ENCODE measurements at regions not wholly inside any gene's neighbourhood (a gene's known extent, or its start where the extent isn't known, plus 50 kb on each side); places are given as distances from the start of the nearest gene placed in this dataset.

GRCh38 chr20:52668626-52669025 is 303.5 kb upstream of the TSHZ2 start:
- H3K27ac ChIP-seq: no peak overlapping the region
- no peaks in the 10 kb centered on the region for H3K36me3 ChIP-seq
- H3K27me3 ChIP-seq: no peaks in the 10 kb centered on the region
- TF ChIP-seq CTCF (IDR thresholded peaks at IDR 0.05): no peak
- no peak overlapping the region for H3K4me3 ChIP-seq
- intact Hi-C loops (cut with DNase I; ENCODE audit: low total_unique reads): no loop called here
- DNase-seq: no peak
- H3K4me1 ChIP-seq: no peaks in the 10 kb centered on the region
- no peaks in the 10 kb centered on the region for H3K9me3 ChIP-seq

- intact Hi-C loops (cut with DNase I; ENCODE audit: low total_unique reads): no loop called here
- Histone ChIP-seq H3K9me3 (no peaks in the 10 kb centered on the region), H3K4me3 (no peak overlapping the region), H3K27ac (no peak overlapping the region), H3K27me3 (no peaks in the 10 kb centered on the region), H3K36me3 (no peaks in the 10 kb centered on the region), H3K4me1 (no peaks in the 10 kb centered on the region)
- DNase-seq: no peak
- TF ChIP-seq CTCF (IDR thresholded peaks at IDR 0.05): no peak
These were observed 304.8 kb upstream of the TSHZ2 start for GRCh38 chr20:52667358-52667757.

DNA sequence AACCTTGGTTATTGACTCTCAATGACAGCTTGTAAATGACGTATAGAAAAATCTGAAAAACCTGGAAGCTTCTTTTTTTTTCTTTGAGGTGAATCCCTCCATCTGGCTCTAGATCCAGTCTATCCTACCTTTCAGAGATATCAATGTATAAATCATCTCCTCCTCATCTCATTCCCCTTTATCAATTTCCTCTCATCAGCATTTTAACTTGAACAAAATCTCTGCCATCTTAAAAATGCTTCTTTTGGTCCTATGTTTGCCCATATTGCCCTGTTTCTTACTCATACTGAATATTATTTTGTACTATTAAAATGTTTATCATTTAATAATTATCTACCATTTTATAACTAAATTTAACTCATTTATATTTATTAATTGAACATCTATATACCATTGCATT is 306.7 kb upstream of the TSHZ2 start:
- Histone ChIP-seq H3K27ac (no peak overlapping the region), H3K4me1 (no peaks in the 10 kb centered on the region), H3K4me3 (no peak overlapping the region), H3K27me3 (no peaks in the 10 kb centered on the region), H3K36me3 (no peaks in the 10 kb centered on the region), H3K9me3 (no peaks in the 10 kb centered on the region)
- no peak for TF ChIP-seq CTCF (IDR thresholded peaks at IDR 0.05)
- no peak for DNase-seq
- intact Hi-C loops (cut with DNase I; ENCODE audit: low total_unique reads): no loop called here

DNA sequence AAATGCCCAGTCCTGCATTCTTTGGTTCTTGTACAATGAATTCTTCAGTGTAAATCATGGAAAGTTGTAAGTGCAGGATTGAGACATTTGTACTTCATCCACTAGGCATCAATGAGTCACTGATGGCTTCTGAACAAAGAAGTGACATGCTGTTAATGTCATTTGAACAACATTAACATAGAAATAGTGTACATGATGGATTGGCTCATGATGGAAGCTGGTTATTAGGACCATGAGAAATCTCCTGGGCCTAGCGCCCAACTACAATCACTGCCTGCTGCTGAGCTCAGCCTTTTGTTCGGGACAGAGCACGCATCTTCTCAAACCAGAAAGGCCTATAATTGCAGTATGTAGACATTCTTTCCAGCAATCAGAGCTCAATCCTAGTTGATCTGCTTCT is 316.8 kb upstream of the TSHZ2 start:
- intact Hi-C loops (cut with DNase I; ENCODE audit: low total_unique reads): no loop called here
- Histone ChIP-seq H3K9me3 (no peaks in the 10 kb centered on the region), H3K27me3 (no peaks in the 10 kb centered on the region), H3K27ac (no peak overlapping the region), H3K4me1 (no peaks in the 10 kb centered on the region), H3K36me3 (no peaks in the 10 kb centered on the region), H3K4me3 (no peak overlapping the region)
- no peak for DNase-seq
- TF ChIP-seq CTCF (IDR thresholded peaks at IDR 0.05): no peak

- TF ChIP-seq CTCF (IDR thresholded peaks at IDR 0.05): no peak
- H3K4me1 ChIP-seq: no peaks in the 10 kb centered on the region
- no peak overlapping the region for H3K27ac ChIP-seq
- H3K4me3 ChIP-seq: no peak overlapping the region
- no peak for DNase-seq
- H3K27me3 ChIP-seq: no peaks in the 10 kb centered on the region
- no peaks in the 10 kb centered on the region for H3K9me3 ChIP-seq
- H3K36me3 ChIP-seq: no peaks in the 10 kb centered on the region
- intact Hi-C loops (cut with DNase I; ENCODE audit: low total_unique reads): no loop called here
These were observed 317.6 kb upstream of the TSHZ2 start for GRCh38 chr20:52654567-52654966.

GRCh38 chr20:52652271-52652670 is 319.9 kb upstream of the TSHZ2 start:
- Histone ChIP-seq H3K36me3 (no peaks in the 10 kb centered on the region), H3K9me3 (no peaks in the 10 kb centered on the region), H3K27me3 (no peaks in the 10 kb centered on the region), H3K4me3 (no peak overlapping the region), H3K27ac (no peak overlapping the region), H3K4me1 (no peaks in the 10 kb centered on the region)
- TF ChIP-seq CTCF (IDR thresholded peaks at IDR 0.05): no peak
- no peak for DNase-seq
- intact Hi-C loops (cut with DNase I; ENCODE audit: low total_unique reads): no loop called here

Data from tibial artery (tissue), 4 donors.